ENCODE measurements at regions not wholly inside any gene's neighbourhood (a gene's known extent, or its start where the extent isn't known, plus 50 kb on each side); places are given as distances from the start of the nearest gene placed in this dataset.

DNA sequence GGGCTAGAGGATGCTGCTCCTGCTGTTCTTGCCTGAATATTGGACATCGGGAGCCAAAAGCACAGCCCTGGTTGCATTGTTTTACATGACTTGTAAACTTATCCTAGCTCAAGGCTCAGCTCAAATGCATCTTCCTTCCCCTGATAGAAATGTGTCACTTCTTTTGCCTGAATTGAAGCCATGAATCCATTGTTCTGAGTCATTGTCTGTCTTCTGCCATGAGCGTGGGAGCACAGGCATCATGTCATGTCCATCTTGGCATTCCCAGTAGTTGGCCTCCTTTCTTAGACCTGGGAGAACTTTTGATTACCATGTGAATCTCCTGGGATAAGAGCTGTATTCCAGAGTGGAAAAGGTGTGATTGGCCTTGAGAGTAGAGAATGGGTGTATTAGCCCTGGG, 54.1 kb upstream of the OPN4 start:
- TF ChIP-seq, protein P1, sequence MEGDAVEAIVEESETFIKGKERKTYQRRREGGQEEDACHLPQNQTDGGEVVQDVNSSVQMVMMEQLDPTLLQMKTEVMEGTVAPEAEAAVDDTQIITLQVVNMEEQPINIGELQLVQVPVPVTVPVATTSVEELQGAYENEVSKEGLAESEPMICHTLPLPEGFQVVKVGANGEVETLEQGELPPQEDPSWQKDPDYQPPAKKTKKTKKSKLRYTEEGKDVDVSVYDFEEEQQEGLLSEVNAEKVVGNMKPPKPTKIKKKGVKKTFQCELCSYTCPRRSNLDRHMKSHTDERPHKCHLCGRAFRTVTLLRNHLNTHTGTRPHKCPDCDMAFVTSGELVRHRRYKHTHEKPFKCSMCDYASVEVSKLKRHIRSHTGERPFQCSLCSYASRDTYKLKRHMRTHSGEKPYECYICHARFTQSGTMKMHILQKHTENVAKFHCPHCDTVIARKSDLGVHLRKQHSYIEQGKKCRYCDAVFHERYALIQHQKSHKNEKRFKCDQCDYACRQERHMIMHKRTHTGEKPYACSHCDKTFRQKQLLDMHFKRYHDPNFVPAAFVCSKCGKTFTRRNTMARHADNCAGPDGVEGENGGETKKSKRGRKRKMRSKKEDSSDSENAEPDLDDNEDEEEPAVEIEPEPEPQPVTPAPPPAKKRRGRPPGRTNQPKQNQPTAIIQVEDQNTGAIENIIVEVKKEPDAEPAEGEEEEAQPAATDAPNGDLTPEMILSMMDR (conservative IDR thresholded peaks at IDR 0.05; ENCODE audit: low read length) = no peak
- TF ChIP-seq EZH2phosphoT487 (IDR thresholded peaks at IDR 0.05; ENCODE audit: borderline replicate concordance, low read depth, low read length) = no peak
